ENCODE measurements at regions not wholly inside any gene's neighbourhood (a gene's known extent, or its start where the extent isn't known, plus 50 kb on each side); places are given as distances from the start of the nearest gene placed in this dataset.

DNA sequence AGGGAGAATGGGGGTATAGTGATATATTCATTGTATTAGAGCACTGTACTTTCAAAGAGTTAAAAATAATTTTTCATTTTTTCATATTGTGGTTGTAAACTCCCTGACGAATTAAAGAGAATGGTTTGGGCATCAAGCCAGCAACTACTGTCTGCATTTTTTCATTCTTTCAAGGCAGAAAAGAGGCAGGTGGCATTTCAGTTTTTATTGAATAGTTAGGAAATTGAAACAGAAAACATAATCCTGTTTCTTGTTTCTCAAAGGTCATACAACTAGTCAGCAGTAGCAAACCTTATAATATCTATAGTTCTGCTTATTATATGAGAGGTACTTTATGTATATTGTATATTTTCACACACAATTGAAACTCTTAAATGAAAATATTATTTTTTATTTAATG is 303.9 kb upstream of the KCND2 start:
- TF ChIP-seq, protein P1, sequence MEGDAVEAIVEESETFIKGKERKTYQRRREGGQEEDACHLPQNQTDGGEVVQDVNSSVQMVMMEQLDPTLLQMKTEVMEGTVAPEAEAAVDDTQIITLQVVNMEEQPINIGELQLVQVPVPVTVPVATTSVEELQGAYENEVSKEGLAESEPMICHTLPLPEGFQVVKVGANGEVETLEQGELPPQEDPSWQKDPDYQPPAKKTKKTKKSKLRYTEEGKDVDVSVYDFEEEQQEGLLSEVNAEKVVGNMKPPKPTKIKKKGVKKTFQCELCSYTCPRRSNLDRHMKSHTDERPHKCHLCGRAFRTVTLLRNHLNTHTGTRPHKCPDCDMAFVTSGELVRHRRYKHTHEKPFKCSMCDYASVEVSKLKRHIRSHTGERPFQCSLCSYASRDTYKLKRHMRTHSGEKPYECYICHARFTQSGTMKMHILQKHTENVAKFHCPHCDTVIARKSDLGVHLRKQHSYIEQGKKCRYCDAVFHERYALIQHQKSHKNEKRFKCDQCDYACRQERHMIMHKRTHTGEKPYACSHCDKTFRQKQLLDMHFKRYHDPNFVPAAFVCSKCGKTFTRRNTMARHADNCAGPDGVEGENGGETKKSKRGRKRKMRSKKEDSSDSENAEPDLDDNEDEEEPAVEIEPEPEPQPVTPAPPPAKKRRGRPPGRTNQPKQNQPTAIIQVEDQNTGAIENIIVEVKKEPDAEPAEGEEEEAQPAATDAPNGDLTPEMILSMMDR (conservative IDR thresholded peaks at IDR 0.05): no peak
- Mint-ChIP-seq H3K9me3 (no peaks in the 10 kb centered on the region), H3K27ac (no peak overlapping the region), H3K36me3 (ENCODE audit: low read depth) (no peaks in the 10 kb centered on the region), H3K4me3 (no peak overlapping the region), H3K27me3 (ENCODE audit: insufficient read depth) (no peaks in the 10 kb centered on the region), H3K4me1 (no peaks in the 10 kb centered on the region)
- Histone ChIP-seq H3K4me3 (ENCODE audit: low read length) (no peak overlapping the region), H3K36me3 (ENCODE audit: control insufficient read depth, insufficient read depth, low read length) (no peaks in the 10 kb centered on the region), H3K27me3 (ENCODE audit: control insufficient read depth, insufficient read depth, low read length, poor library complexity, severe bottlenecking) (no peaks in the 10 kb centered on the region), H3K9ac (ENCODE audit: extremely low read depth, low read length, poor library complexity, severe bottlenecking) (no peak overlapping the region), H3K9me3 (ENCODE audit: control insufficient read depth, low read length) (no peaks in the 10 kb centered on the region), H3K4me1 (ENCODE audit: control insufficient read depth, insufficient read depth, low read length) (no peaks in the 10 kb centered on the region), H3K27ac (ENCODE audit: low read depth, low read length) (no peak overlapping the region)
- WGBS, 2 experiments (ENCODE audit: insufficient coverage in 1 of 2, insufficient read length in 1 of 2): 89 to 100% methylated on average over 1 of the region's 1 CpG
- no peak for DNase-seq

DNA sequence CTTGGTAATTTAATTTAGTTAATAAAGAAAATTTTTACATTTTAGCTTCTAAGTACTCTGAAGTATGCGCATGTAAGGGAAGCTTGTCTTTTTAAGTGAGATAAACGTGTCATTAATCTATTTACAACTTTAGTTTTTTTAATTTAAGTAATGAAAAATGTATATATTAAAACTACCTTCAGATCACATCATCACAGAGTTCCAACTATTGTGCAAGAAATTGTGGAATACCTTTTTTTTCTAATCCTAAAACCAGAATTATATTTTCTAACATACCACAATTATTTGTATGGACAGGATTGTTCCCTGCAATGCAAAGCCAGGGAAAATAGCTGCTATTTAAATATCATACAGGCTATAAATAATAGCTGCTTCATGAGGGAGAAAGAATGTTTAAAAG is 303.2 kb upstream of the KCND2 start:
- Mint-ChIP-seq H3K4me1 (no peaks in the 10 kb centered on the region), H3K4me3 (no peak overlapping the region)

DNA sequence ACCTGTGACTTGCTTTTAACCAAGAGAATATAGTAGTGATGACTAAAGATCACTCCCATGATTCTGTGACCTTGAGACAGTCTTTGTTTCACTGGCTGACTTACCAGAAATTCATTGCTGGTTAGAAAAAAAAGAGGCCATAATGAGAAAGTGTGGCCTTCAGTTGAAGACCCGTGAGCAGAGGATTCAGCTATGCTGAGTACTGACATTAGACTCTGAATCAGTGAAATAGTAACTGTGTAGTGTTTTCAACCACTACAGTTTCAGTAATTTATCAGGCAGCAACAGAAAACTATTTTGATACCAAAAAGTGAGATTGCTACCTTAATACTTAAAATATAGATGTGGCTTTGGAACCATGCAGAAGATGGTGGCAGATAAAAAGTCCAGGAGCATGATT is 298.0 kb upstream of the KCND2 start:
- H3K4me3 ChIP-seq (ENCODE audit: low read length): no peak overlapping the region
- H3K27ac Mint-ChIP-seq: no peak overlapping the region
- H3K9me3 Mint-ChIP-seq: no peaks in the 10 kb centered on the region
- H3K36me3 Mint-ChIP-seq (ENCODE audit: low read depth): no peaks in the 10 kb centered on the region
- H3K9me3 ChIP-seq (ENCODE audit: control insufficient read depth, low read length): no peaks in the 10 kb centered on the region
- H3K27me3 Mint-ChIP-seq (ENCODE audit: insufficient read depth): no peaks in the 10 kb centered on the region
- H3K27me3 ChIP-seq (ENCODE audit: control insufficient read depth, insufficient read depth, low read length, poor library complexity, severe bottlenecking): no peaks in the 10 kb centered on the region
- no peaks in the 10 kb centered on the region for H3K36me3 ChIP-seq (ENCODE audit: control insufficient read depth, insufficient read depth, low read length)
- no peaks in the 10 kb centered on the region for H3K4me1 Mint-ChIP-seq
- DNase-seq: no peak
- H3K9ac ChIP-seq (ENCODE audit: extremely low read depth, low read length, poor library complexity, severe bottlenecking): no peak overlapping the region
- no peak overlapping the region for H3K27ac ChIP-seq (ENCODE audit: low read depth, low read length)
- TF ChIP-seq, protein P1 (conservative IDR thresholded peaks at IDR 0.05): no peak
- H3K4me1 ChIP-seq (ENCODE audit: control insufficient read depth, insufficient read depth, low read length): no peaks in the 10 kb centered on the region
- WGBS, 2 experiments (ENCODE audit: insufficient coverage in 1 of 2, insufficient read length in 1 of 2): 89% methylated on average over 1 of the region's 1 CpG; no CpG with 5 or more reads in 1 of the 2 experiments
- no peak overlapping the region for H3K4me3 Mint-ChIP-seq

More for the DNA sequence above, 303.2 kb upstream of the KCND2 start:
- H3K36me3 Mint-ChIP-seq (ENCODE audit: low read depth): no peaks in the 10 kb centered on the region
- H3K27me3 Mint-ChIP-seq (ENCODE audit: insufficient read depth): no peaks in the 10 kb centered on the region
- no peaks in the 10 kb centered on the region for H3K9me3 ChIP-seq (ENCODE audit: control insufficient read depth, low read length)
- H3K4me1 ChIP-seq (ENCODE audit: control insufficient read depth, insufficient read depth, low read length): no peaks in the 10 kb centered on the region
- H3K4me3 ChIP-seq (ENCODE audit: low read length): no peak overlapping the region
- DNase-seq: no peak
- H3K9ac ChIP-seq (ENCODE audit: extremely low read depth, low read length, poor library complexity, severe bottlenecking): no peak overlapping the region
- no peaks in the 10 kb centered on the region for H3K9me3 Mint-ChIP-seq
- no peaks in the 10 kb centered on the region for H3K27me3 ChIP-seq (ENCODE audit: control insufficient read depth, insufficient read depth, low read length, poor library complexity, severe bottlenecking)
- TF ChIP-seq, protein P1 (conservative IDR thresholded peaks at IDR 0.05): no peak
- no peaks in the 10 kb centered on the region for H3K36me3 ChIP-seq (ENCODE audit: control insufficient read depth, insufficient read depth, low read length)
- WGBS, 2 experiments (ENCODE audit: insufficient coverage in 1 of 2, insufficient read length in 1 of 2): 75% methylated on average over 1 of the region's 2 CpGs; no CpG with 5 or more reads in 1 of the 2 experiments
- H3K27ac ChIP-seq (ENCODE audit: low read depth, low read length): no peak overlapping the region
- H3K27ac Mint-ChIP-seq: no peak overlapping the region

Measured in endodermal cell (in vitro differentiated cells).